Immature natural killer cell (primary cell): ENCODE measurements at regions not wholly inside any gene's neighbourhood (a gene's known extent, or its start where the extent isn't known, plus 50 kb on each side); places are given as distances from the start of the nearest gene placed in this dataset.

Experiments used
- DNase-seq, 3 donors: peaks; one replicate each; pipeline ENCODE4 v3.0.0; 2022; ENCODE audit warnings: mixed read lengths in 1 of 3
- H3K27ac Mint-ChIP-seq, 6 donors: one replicate each; pipeline ENCODE4 v1.8.0; 2020; ENCODE audit warnings: mixed read lengths in 6 of 6, mild to moderate bottlenecking in 5 of 6, inconsistent platforms in 4 of 6, moderate library complexity in 3 of 6
- H3K27me3 Mint-ChIP-seq, 3 donors: one replicate each; pipeline ENCODE4 v1.8.0; 2020 to 2021; ENCODE audit warnings: low read depth in 3 of 3, mild to moderate bottlenecking in 3 of 3, mixed read lengths in 3 of 3, moderate library complexity in 3 of 3, inconsistent platforms in 1 of 3
- H3K36me3 Mint-ChIP-seq, 3 donors: one replicate each; pipeline ENCODE4 v1.8.0; 2020; ENCODE audit warnings: mixed read lengths in 3 of 3, inconsistent platforms in 2 of 3, mild to moderate bottlenecking in 2 of 3
- H3K4me1 Mint-ChIP-seq, 2 donors: one replicate each; pipeline ENCODE4 v1.8.0; 2020; ENCODE audit warnings: inconsistent platforms in 2 of 2, mild to moderate bottlenecking in 2 of 2, mixed read lengths in 2 of 2, moderate library complexity in 1 of 2
- H3K4me3 Mint-ChIP-seq, 5 donors: one replicate each; pipeline ENCODE4 v1.8.0; 2020; ENCODE audit warnings: mild to moderate bottlenecking in 5 of 5, mixed read lengths in 5 of 5, inconsistent platforms in 3 of 5, moderate library complexity in 3 of 5
- H3K9me3 Mint-ChIP-seq, 6 donors: one replicate each; pipeline ENCODE4 v1.8.0; 2020; ENCODE audit warnings: mild to moderate bottlenecking in 6 of 6, mixed read lengths in 6 of 6, inconsistent platforms in 4 of 6, moderate library complexity in 3 of 6

DNA sequence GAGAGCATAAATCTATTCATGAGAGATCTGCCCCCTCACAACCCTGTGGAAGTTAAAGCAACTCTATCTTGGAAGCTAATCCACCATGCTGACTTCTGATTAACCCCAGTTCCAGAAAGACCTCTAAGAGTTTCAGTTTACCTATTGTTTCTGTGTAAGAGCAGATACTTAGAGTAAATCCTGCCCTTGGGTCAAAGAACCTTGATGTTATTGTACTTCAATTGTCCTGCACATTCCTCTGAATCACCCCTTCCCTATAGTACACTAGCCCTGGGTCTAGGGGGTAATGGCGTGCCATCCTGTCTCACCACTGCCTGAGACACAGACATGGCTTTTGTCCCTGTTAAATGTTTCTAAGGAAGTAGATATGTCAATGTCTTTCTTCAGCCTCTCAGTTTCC is 138.6 kb downstream of the CAAP1 start:
- Mint-ChIP-seq H3K27ac (no peak overlapping the region), H3K27me3 (peaks cover 0 to 3% (median 0%) of the 10 kb centered on the region in 3 donors), H3K4me3 (no peak overlapping the region), H3K4me1 (no peaks in the 10 kb centered on the region), H3K36me3 (no peaks in the 10 kb centered on the region), H3K9me3 (peaks cover 0 to 6% (median 1%) of the 10 kb centered on the region in 6 donors)
- DNase-seq = no peak

DNA sequence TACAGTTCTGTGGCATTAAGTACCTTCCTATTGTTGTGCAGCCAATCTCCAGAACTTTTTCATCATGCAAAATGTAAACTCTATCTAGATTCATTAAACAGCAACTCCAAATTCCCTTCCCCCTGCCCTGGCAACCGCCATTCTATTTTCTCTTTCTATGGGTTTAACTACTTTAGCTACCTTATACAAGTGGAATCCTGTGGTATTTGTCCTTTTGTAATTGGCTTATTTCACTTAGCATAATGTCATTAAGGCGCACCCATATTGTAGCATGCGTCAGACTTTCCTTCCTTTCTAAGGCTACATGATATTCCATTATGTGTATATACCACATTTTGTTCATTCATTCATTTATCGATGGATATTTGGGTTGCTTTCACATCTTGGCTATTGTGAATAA is 142.4 kb downstream of the CAAP1 start:
- DNase-seq = no peak
- Mint-ChIP-seq H3K4me1 (no peaks in the 10 kb centered on the region), H3K36me3 (no peaks in the 10 kb centered on the region), H3K4me3 (no peak overlapping the region), H3K27ac (no peak overlapping the region), H3K9me3 (peaks cover 0 to 3% (median 0%) of the 10 kb centered on the region in 6 donors), H3K27me3 (peaks cover 0 to 3% (median 2%) of the 10 kb centered on the region in 3 donors)

DNA sequence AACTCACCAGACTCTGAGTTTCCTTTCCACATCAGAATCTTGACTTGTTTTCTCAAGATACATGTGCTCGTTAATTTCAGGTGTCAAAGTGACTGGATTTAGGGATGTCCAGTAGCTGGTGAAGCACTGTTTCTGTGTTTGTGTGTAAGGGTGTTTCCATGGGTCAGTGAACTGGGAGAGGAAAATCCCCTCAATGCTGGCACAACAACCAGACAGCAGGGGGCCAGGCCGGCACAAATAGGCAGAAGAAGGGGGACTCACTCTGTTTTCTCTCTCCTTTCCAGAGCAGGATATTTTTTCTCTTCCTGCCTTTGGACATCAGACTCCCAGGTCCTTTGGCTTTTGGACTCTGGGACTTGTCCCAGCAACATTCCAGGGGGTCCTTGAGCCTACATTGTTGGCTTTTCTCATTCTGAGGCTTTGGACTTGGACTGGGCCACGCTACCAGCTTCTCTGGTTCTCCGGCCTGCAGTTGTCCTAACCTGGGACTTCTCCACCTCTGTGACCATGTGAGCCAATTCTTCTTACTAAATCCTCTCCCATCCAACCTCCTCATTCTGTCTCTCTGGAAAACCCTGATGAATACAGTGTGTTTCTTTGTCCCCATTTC is 144.0 kb downstream of the CAAP1 start:
- H3K27ac Mint-ChIP-seq = no peak overlapping the region
- peaks cover 0 to 2% (median 0%) of the 10 kb centered on the region in 6 donors for H3K9me3 Mint-ChIP-seq
- no peaks in the 10 kb centered on the region for H3K36me3 Mint-ChIP-seq
- no peak overlapping the region for H3K4me3 Mint-ChIP-seq
- peaks cover 0 to 3% (median 2%) of the 10 kb centered on the region in 3 donors for H3K27me3 Mint-ChIP-seq
- no peak for DNase-seq
- H3K4me1 Mint-ChIP-seq = no peaks in the 10 kb centered on the region

DNA sequence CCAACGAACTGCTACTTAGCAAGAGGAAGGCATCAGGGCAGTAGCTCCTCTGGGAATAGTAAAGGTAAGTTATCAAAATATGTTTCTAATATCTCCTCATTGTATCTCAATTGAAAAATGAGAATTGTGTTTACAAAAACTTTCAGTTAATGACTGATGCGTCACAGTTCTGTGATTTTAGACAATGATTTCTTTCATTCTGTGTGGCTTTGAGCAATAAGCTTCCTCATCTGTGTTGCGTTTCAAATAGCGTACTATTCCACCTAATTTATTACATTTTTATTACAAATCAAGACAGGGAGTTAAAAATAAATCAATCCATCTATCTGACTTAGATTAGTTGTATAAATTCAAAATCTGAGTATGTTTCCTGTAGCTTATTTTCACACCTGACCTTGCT is 145.0 kb downstream of the CAAP1 start:
- no peak overlapping the region for H3K4me3 Mint-ChIP-seq
- H3K9me3 Mint-ChIP-seq = peaks cover 0 to 2% (median 0%) of the 10 kb centered on the region in 6 donors
- H3K36me3 Mint-ChIP-seq = no peaks in the 10 kb centered on the region
- H3K27ac Mint-ChIP-seq = no peak overlapping the region
- no peaks in the 10 kb centered on the region for H3K4me1 Mint-ChIP-seq
- peaks cover 0 to 3% (median 2%) of the 10 kb centered on the region in 3 donors for H3K27me3 Mint-ChIP-seq
- no peak for DNase-seq

DNA sequence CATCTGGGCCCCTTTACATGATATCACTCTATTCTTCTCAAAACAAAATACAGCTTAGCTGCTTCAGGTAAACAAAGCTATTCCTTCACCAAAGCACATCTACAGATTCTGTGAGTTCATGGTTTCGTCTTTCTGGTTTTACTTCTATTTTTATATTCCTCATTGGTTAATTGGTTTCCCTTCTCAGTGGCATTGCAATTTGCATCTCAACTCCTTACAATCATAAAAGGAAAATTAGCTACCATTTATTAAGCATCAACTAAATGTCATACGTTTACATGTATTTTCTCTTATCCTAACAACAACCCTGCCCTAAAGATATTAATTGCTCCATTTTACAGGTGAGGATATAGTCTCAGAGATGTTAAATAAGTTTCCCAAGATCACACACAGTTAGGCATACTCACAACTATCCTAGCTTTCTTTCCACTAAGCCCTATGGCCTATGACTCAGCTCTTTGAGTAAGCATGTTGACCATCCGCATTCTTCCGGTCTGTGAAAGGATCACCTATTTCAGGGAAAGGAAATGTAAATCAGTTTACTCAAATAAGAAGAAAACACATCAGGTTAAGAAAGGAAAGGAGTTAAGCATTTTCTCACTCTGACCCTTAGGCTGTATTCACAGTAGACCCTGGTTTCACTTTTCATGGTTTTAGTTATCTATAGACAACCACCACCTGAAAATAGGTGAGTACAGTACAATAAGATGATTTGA is 146.1 kb downstream of the CAAP1 start:
- Mint-ChIP-seq H3K27ac (no peak overlapping the region), H3K4me1 (no peaks in the 10 kb centered on the region)

DNA sequence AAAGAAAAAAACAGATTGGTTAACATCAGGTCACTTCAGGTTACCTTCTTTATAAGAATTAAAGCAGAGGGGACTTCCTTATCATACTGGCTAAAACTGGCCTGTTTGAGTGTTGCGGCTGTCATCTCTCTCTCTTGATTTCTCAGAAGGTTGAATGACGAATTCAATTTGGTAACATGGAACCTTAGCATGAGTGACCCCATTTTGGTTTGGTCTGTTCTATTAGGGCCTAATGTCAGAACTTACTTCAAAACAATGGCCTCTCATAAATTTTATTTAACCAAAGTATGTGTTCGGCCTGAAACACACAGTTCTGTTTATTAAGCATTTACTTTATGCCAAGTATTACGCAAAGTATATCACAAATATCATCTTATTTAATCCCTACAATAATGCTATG is 147.5 kb downstream of the CAAP1 start:
- Mint-ChIP-seq H3K4me1 (no peaks in the 10 kb centered on the region), H3K4me3 (no peak overlapping the region), H3K27ac (no peak overlapping the region), H3K9me3 (peaks cover 0 to 2% (median 0%) of the 10 kb centered on the region in 6 donors), H3K27me3 (peaks cover 0 to 2% (median 2%) of the 10 kb centered on the region in 3 donors), H3K36me3 (no peaks in the 10 kb centered on the region)
- no peak for DNase-seq

More for the DNA sequence above, 146.1 kb downstream of the CAAP1 start:
- H3K27me3 Mint-ChIP-seq = peaks cover 0 to 2% (median 2%) of the 10 kb centered on the region in 3 donors
- peaks cover 0 to 2% (median 0%) of the 10 kb centered on the region in 6 donors for H3K9me3 Mint-ChIP-seq
- DNase-seq = no peak
- H3K4me3 Mint-ChIP-seq = no peak overlapping the region
- no peaks in the 10 kb centered on the region for H3K36me3 Mint-ChIP-seq

DNA sequence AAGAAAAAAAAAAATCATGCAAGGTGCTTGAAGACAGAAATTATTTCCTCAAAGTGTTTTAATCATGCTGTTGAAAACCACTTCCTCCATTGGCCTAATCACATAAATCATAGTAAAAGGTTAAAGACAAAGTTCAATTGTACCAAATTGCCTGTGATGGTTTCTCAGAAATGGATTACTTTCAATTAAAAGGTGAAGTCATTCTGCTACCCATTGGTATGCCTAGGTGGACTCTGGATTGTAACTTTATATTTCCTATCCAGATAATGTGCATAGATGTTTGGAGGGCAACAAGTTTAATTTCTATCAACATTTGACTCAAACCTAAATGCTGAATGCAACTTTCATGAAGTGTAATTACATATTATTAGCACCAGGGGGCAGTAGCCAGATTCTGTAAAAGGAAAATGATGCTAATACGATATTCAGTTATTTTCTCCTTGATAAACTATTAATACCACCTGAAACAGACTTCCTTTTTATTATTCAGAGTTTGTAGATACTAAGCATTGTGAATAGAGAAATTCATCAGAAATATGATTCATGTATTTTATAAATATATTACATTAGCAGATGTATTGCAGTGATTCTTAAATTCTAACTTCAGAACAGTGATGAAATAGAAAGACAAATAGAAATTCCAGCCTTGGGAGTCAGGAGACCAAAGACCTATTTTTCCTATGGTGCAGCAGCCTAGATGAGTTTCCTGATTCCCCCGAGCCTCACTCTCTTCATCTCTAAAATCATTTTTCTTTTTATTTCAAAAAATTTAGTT is 148.2 kb downstream of the CAAP1 start:
- Mint-ChIP-seq H3K9me3 (peaks cover 0 to 4% (median 2%) of the 10 kb centered on the region in 6 donors), H3K27me3 (peaks cover 0 to 7% (median 2%) of the 10 kb centered on the region in 3 donors), H3K36me3 (no peaks in the 10 kb centered on the region), H3K4me3 (no peak overlapping the region), H3K27ac (no peak overlapping the region), H3K4me1 (no peaks in the 10 kb centered on the region)
- DNase-seq = peak in 2 of 3 donors; percentile 0 to 21

DNA sequence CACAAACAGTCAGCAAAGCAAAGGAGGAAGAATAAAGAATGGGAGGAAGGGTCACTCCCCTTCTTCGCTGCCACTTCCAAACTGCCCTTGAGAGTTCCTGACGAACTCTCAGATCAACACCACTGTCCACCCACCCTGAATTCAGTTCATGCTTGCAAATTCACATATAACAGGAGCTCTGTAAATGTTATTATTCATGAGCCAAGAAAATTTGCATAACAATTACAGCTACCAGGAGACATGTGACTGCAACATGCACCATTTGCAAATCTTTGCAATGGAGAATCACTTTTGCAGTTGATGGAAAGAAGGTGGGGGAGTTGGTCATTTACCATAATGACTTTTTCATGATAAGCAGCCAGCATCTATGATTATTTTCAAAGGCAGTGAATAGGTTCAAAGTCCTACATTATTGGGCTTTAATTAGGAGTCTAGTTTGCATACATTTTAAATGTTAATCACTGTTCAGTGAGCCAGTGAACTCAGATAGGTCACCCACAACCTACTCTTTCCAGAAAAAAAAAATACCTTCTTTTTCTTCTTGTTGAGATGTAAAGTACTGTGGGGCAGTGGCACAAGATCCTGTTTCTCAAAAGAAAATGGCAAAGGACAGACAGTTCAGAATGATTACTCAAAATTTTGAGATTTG is 149.7 kb downstream of the CAAP1 start:
- Mint-ChIP-seq H3K27me3 (peaks cover 0 to 7% (median 0%) of the 10 kb centered on the region in 3 donors), H3K4me1 (no peaks in the 10 kb centered on the region), H3K27ac (no peak overlapping the region), H3K36me3 (no peaks in the 10 kb centered on the region), H3K4me3 (no peak overlapping the region), H3K9me3 (peaks cover 0 to 7% (median 2%) of the 10 kb centered on the region in 6 donors)
- no peak for DNase-seq

DNA sequence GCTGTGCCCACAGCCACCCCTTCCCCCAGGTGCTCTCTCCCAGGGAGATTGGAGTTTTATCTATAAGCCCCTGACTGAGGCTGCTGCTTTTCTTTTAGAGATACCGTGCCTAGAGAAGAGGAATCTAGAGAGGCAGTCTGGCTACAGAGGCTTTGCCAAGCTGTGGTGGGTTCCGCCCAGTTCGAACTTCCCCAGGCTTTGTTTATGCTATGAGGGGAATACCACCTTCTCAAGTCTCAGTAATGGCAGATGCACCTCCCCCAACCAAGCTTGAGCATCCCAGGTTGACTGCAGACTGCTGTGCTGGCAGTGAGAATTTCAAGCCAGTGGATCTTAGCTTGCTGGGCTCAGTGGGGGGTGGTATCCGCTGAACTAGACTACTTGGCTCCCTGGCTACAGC is 157.4 kb downstream of the CAAP1 start:
- H3K27ac Mint-ChIP-seq = no peak overlapping the region
- H3K4me1 Mint-ChIP-seq = no peaks in the 10 kb centered on the region
- H3K36me3 Mint-ChIP-seq = no peaks in the 10 kb centered on the region
- no peak overlapping the region for H3K4me3 Mint-ChIP-seq
- DNase-seq = no peak
- H3K9me3 Mint-ChIP-seq = peaks cover 5 to 34% (median 21%) of the 10 kb centered on the region in 6 donors
- peaks cover 1 to 5% (median 2%) of the 10 kb centered on the region in 3 donors for H3K27me3 Mint-ChIP-seq

DNA sequence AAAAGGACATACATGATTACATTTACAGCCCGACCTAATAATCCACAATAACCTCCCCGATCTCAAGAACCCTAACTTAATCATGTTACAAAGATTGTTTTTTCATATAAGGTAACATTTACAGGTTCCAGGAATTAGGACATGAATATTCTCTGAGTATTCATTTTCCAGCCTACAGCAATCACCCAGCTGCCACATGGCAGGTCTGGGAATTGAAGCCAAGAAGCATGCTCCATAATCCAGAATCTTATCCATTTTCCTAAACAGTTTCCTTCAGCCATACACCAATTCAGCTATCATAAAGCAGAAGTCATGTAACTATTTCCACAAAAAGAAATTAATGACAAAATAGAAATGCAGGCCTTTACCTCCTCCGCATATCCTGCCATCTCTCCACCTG is 163.4 kb downstream of the CAAP1 start:
- Mint-ChIP-seq H3K4me3 (no peak overlapping the region), H3K9me3 (peaks cover 0 to 19% (median 7%) of the 10 kb centered on the region in 6 donors), H3K4me1 (no peaks in the 10 kb centered on the region), H3K36me3 (no peaks in the 10 kb centered on the region), H3K27me3 (peaks cover 0 to 4% (median 0%) of the 10 kb centered on the region in 3 donors), H3K27ac (no peak overlapping the region)
- no peak for DNase-seq

DNA sequence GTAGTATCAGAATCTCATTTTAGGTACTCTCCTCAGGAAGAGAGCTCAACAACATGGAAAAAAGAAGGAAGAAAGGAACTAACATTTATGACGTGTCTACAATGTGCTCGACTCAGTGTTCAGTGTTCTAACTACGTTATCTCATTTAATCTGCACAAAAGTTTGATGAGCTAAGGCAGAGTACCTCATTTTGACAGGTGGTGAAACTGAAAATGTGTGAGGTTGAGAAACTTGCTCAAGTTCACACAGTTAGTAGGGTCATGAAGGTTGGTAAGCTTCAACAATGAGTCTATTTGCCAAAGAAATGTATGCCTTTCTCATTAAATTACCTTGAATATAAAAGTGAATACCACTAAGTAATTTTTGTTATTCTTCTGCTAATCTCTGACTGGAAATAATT is 165.1 kb downstream of the CAAP1 start:
- Mint-ChIP-seq H3K4me1 (no peaks in the 10 kb centered on the region), H3K4me3 (no peak overlapping the region), H3K9me3 (peaks cover 0 to 11% (median 2%) of the 10 kb centered on the region in 6 donors)

DNA sequence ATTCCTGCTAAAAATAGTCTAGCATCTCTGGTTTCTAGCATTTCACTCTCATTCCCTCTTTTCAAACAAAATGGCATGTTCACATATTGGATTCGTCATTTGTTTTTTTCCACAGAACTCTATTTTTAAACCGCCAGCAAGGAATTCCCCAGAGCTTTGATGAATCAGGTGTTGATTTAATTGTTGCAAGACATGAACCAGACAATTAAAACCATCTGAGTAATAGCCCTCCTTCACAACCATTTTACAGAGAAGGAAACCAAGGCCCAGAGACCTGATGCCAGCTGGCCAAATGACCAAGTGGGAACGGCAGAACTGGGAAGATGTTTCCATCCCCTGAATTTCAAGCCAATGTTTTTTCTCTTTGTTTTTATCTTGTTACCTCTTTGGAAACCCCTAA is 167.0 kb downstream of the CAAP1 start:
- H3K4me1 Mint-ChIP-seq = no peaks in the 10 kb centered on the region
- no peak overlapping the region for H3K4me3 Mint-ChIP-seq
- H3K36me3 Mint-ChIP-seq = no peaks in the 10 kb centered on the region
- H3K27me3 Mint-ChIP-seq = peaks cover 0 to 3% (median 0%) of the 10 kb centered on the region in 3 donors
- H3K27ac Mint-ChIP-seq = no peak overlapping the region
- DNase-seq = no peak
- peaks cover 0 to 10% (median 1%) of the 10 kb centered on the region in 6 donors for H3K9me3 Mint-ChIP-seq

More for the DNA sequence above, 165.1 kb downstream of the CAAP1 start:
- DNase-seq = no peak
- Mint-ChIP-seq H3K27ac (no peak overlapping the region), H3K27me3 (peaks cover 0 to 4% (median 0%) of the 10 kb centered on the region in 3 donors), H3K36me3 (no peaks in the 10 kb centered on the region)

DNA sequence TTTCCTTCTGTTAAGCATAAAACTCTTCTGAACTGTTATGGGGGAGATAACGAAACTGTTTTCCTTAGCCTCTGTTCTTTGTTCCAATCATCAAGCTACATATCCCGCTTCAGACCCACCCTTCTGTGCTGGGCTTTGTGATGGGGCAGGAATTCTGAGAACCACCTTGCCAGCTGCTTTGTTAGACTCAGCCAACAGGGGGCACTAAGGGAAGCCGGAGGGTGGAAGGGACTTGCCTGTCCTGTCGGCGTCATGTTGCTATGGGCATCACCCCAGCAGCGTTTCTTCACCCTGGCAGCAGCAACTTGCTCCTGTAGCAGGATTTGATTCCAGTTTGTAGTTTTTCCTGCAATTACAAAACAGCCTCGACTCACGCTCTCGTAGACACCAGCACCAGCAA is 169.1 kb downstream of the CAAP1 start:
- no peak overlapping the region for H3K27ac Mint-ChIP-seq
- H3K36me3 Mint-ChIP-seq = no peaks in the 10 kb centered on the region
- peaks cover 0 to 3% (median 0%) of the 10 kb centered on the region in 3 donors for H3K27me3 Mint-ChIP-seq
- peaks cover 0 to 9% (median 0%) of the 10 kb centered on the region in 6 donors for H3K9me3 Mint-ChIP-seq
- no peak overlapping the region for H3K4me3 Mint-ChIP-seq
- DNase-seq = no peak
- no peaks in the 10 kb centered on the region for H3K4me1 Mint-ChIP-seq
